H9 (cell line): ENCODE measurements at regions not wholly inside any gene's neighbourhood (a gene's known extent, or its start where the extent isn't known, plus 50 kb on each side); places are given as distances from the start of the nearest gene placed in this dataset.
A peak's percentile ranks its signal among the peaks of the same experiment; 100 is the strongest.

ENCODE experiments used
- DNase-seq: peaks from one replicate; pipeline ENCODE4 v3.0.0-alpha.2; 2017
- H2AFZ ChIP-seq: one replicate; pipeline ENCODE4 v1.6.1; 2013; ENCODE audit warnings: mild to moderate bottlenecking, low read length, control low read depth, moderate library complexity
- H2AK5ac ChIP-seq: 2 replicates; pipeline ENCODE4 v1.6.1; 2013; ENCODE audit warnings: low read length, control low read depth, mixed read lengths; ENCODE audit not compliant: insufficient read length
- H2BK120ac ChIP-seq: one replicate; pipeline ENCODE4 v1.6.1; 2013; ENCODE audit warnings: low read depth, mild to moderate bottlenecking, low read length, control low read depth, inconsistent platforms; ENCODE audit not compliant: poor library complexity, severe bottlenecking
- H2BK12ac ChIP-seq: 2 replicates; pipeline ENCODE4 v1.6.1; 2013; ENCODE audit warnings: low read length, control low read depth, mixed read lengths, low read depth; ENCODE audit not compliant: insufficient read length
- H2BK15ac ChIP-seq: 2 replicates; pipeline ENCODE4 v1.6.1; 2013; ENCODE audit warnings: low read depth, low read length, control low read depth
- H2BK20ac ChIP-seq: one replicate; pipeline ENCODE4 v1.6.1; 2013; ENCODE audit warnings: low read depth, mild to moderate bottlenecking, low read length, control low read depth, inconsistent platforms; ENCODE audit not compliant: poor library complexity, severe bottlenecking
- H2BK5ac ChIP-seq: 2 replicates; pipeline ENCODE4 v1.6.1; 2013; ENCODE audit warnings: low read length, control low read depth, mixed read lengths; ENCODE audit not compliant: insufficient read length
- H3K14ac ChIP-seq: 2 replicates; pipeline ENCODE4 v1.6.1; 2013; ENCODE audit warnings: low read length, control low read depth; ENCODE audit not compliant: insufficient read depth
- H3K18ac ChIP-seq: 2 replicates; pipeline ENCODE4 v1.6.1; 2013; ENCODE audit warnings: low read depth, mild to moderate bottlenecking, mixed read lengths, low read length, control low read depth; ENCODE audit not compliant: insufficient read length
- H3K23ac ChIP-seq: 2 replicates; pipeline ENCODE4 v1.6.1; 2013; ENCODE audit warnings: low read length, control low read depth, mixed read lengths, low read depth; ENCODE audit not compliant: insufficient read length
- H3K23me2 ChIP-seq: 2 replicates; pipeline ENCODE4 v1.6.1; 2013; ENCODE audit warnings: low read depth, mild to moderate bottlenecking, mixed read lengths, low read length, control low read depth; ENCODE audit not compliant: insufficient read length, poor library complexity, severe bottlenecking
- H3K27ac ChIP-seq: 2 replicates; pipeline ENCODE4 v1.5.1; 2013; ENCODE audit warnings: low read length, control low read depth, mixed read lengths, low read depth; ENCODE audit not compliant: insufficient read length
- H3K27me3 ChIP-seq: 2 replicates; pipeline ENCODE4 v1.6.1; 2013; ENCODE audit warnings: low read length, control low read depth, inconsistent platforms; ENCODE audit not compliant: insufficient read depth
- H3K4ac ChIP-seq: 2 replicates; pipeline ENCODE4 v1.6.1; 2013; ENCODE audit warnings: low read depth, mild to moderate bottlenecking, control low read depth, inconsistent platforms, low read length, moderate library complexity
- H3K4me1 ChIP-seq: 2 replicates; pipeline ENCODE4 v1.6.1; 2013; ENCODE audit warnings: low read length, control low read depth, inconsistent platforms; ENCODE audit not compliant: insufficient read depth
- H3K4me2 ChIP-seq: 2 replicates; pipeline ENCODE4 v1.6.1; 2013; ENCODE audit warnings: low read length, control low read depth, mixed read lengths; ENCODE audit not compliant: insufficient read length, insufficient read depth
- H3K56ac ChIP-seq: 2 replicates; pipeline ENCODE4 v1.6.1; 2013; ENCODE audit warnings: low read depth, mild to moderate bottlenecking, mixed read lengths, low read length, control low read depth; ENCODE audit not compliant: insufficient read length
- H3K79me1 ChIP-seq: 2 replicates; pipeline ENCODE4 v1.6.1; 2013; ENCODE audit warnings: low read depth, mild to moderate bottlenecking, moderate library complexity, low read length, control low read depth, inconsistent platforms; ENCODE audit not compliant: insufficient read depth, poor library complexity, severe bottlenecking
- H3K79me2 ChIP-seq: 2 replicates; pipeline ENCODE4 v1.6.1; 2013; ENCODE audit warnings: low read length, control low read depth, inconsistent platforms; ENCODE audit not compliant: insufficient read depth
- H3K9ac ChIP-seq: 2 replicates; pipeline ENCODE4 v1.6.1; 2013; ENCODE audit warnings: low read length, control low read depth, mixed read lengths; ENCODE audit not compliant: insufficient read length; ENCODE audit errors: extremely low read depth
- H3K9me3 ChIP-seq: one replicate; pipeline ENCODE4 v1.6.1; 2013; ENCODE audit warnings: low read depth, low read length, inconsistent platforms; ENCODE audit not compliant: control insufficient read depth
- H3T11ph ChIP-seq: one replicate; pipeline ENCODE4 v1.6.1; 2013; ENCODE audit warnings: mild to moderate bottlenecking, low read length, control low read depth, inconsistent platforms
- H4K20me1 ChIP-seq: one replicate; pipeline ENCODE4 v1.6.1; 2013; ENCODE audit not compliant: control insufficient read depth, insufficient read length, insufficient read depth
- H4K5ac ChIP-seq: 2 replicates; pipeline ENCODE4 v1.6.1; 2013; ENCODE audit warnings: low read depth, mild to moderate bottlenecking, mixed read lengths, low read length, control low read depth; ENCODE audit not compliant: insufficient read length
- H4K8ac ChIP-seq: replicated peaks from 2 replicates; pipeline ENCODE4 v1.6.1; 2013; ENCODE audit warnings: low read length, control low read depth, mixed read lengths, low read depth; ENCODE audit not compliant: insufficient read length
- H4K91ac ChIP-seq: 2 replicates; pipeline ENCODE4 v1.6.1; 2013; ENCODE audit warnings: low read depth, mild to moderate bottlenecking, moderate library complexity, mixed read lengths, low read length, control low read depth; ENCODE audit not compliant: insufficient read length
- H3K27ac Mint-ChIP-seq, 3 experiments: 2 replicates in 2 of 3; 3 replicates in 1 of 3; pipeline ENCODE4 v1.8.0; 2020 to 2021; ENCODE audit warnings: mixed read lengths in 3 of 3, mild to moderate bottlenecking in 1 of 3, moderate library complexity in 1 of 3
- H3K27me3 Mint-ChIP-seq: 2 replicates; pipeline ENCODE4 v1.8.0; 2021; ENCODE audit warnings: low read depth, mild to moderate bottlenecking, moderate library complexity, mixed read lengths
- H3K36me3 Mint-ChIP-seq, 3 experiments: 2 replicates in 2 of 3; 3 replicates in 1 of 3; pipeline ENCODE4 v1.8.0; 2020 to 2021; ENCODE audit warnings: low read depth in 3 of 3, mixed read lengths in 3 of 3; ENCODE audit not compliant: insufficient read depth in 1 of 3
- H3K4me1 Mint-ChIP-seq, 2 experiments: 2 replicates each; pipeline ENCODE4 v1.8.0; 2020; ENCODE audit warnings: mixed read lengths in 2 of 2
- H3K4me3 Mint-ChIP-seq, 2 experiments: 2 replicates in 1 of 2; 3 replicates in 1 of 2; pipeline ENCODE4 v1.8.0; 2020 to 2021; ENCODE audit warnings: mild to moderate bottlenecking in 2 of 2, mixed read lengths in 2 of 2, moderate library complexity in 1 of 2
- H3K9me3 Mint-ChIP-seq, 2 experiments: 2 replicates in 1 of 2; 3 replicates in 1 of 2; pipeline ENCODE4 v1.8.0; 2020; ENCODE audit warnings: mild to moderate bottlenecking in 2 of 2, mixed read lengths in 2 of 2, moderate library complexity in 1 of 2
- WGBS: extraction: QIAGEN DNeasy Blood & Tissue Kit; methylation state at CpG from one replicate; pipeline ENCODE4 v1.1.7; 2013; ENCODE audit warnings: missing lambda C conversion rate, low lambda C conversion rate, mixed read lengths; ENCODE audit not compliant: insufficient read length; ENCODE audit errors: extremely low coverage; 5-methylcytosine and 5-hydroxymethylcytosine counted together
- TF ChIP-seq, protein P1 (sequence below): fragments of 200-600 bp; sonication (generic); conservative IDR thresholded peaks from 3 replicates; pipeline ENCODE4 v1.8.0; 2021; ENCODE audit warnings: antibody characterized with exemption, mild to moderate bottlenecking

DNA sequence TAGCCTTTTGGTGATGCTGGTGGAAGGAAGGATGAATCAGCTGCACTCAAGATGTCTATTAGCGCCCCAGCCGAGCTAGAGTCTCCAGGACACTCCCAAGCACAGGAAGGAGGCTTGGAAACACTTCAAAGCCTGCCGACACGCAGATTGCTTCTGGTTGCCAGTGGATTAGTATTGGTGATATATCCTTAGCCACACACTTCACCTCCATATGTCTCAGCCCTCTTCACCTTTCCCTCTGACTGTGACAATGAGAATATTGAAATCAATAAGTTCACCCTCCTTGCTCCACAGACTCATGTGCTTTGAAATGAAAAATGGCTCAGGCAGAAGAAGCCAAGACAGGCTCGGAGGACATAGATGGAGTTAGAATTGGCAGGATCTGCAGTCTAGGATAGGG, 102.9 kb upstream of the LRRN1 start:
- H4K91ac ChIP-seq: no peak overlapping the region
- no peak overlapping the region for H3K9ac ChIP-seq
- no peak overlapping the region for H2BK20ac ChIP-seq
- Mint-ChIP-seq H3K27ac (peak overlapping the region in 1 of 3 experiments; percentile 5; a peak in 1 of 7 replicates), H3K9me3 (peaks cover 11 to 13% of the 10 kb centered on the region in 2 experiments), H3K36me3 (peaks cover 2 to 15% (median 7%) of the 10 kb centered on the region in 3 experiments; a peak in 5 of 7 replicates), H3K4me3 (no peak overlapping the region), H3K4me1 (peaks cover 8% of the 10 kb centered on the region in 2 experiments), H3K27me3 (no peaks in the 10 kb centered on the region; the same call in 1 of the 2 replicates)
- H4K5ac ChIP-seq: no peak overlapping the region
- H3K56ac ChIP-seq: no peak overlapping the region
- H3K79me2 ChIP-seq: no peaks in the 10 kb centered on the region
- H2BK5ac ChIP-seq: no peak overlapping the region
- H3K27ac ChIP-seq: no peak overlapping the region
- no peak overlapping the region for H2BK120ac ChIP-seq
- H3K9me3 ChIP-seq: no peaks in the 10 kb centered on the region
- H2AFZ ChIP-seq: no peak overlapping the region
- no peak overlapping the region for H3K23ac ChIP-seq
- H4K8ac ChIP-seq: no peak overlapping the region
- no peak overlapping the region for H3K18ac ChIP-seq
- no peaks in the 10 kb centered on the region for H3K27me3 ChIP-seq
- H3K4me2 ChIP-seq: no peak overlapping the region
- no peak overlapping the region for H2BK12ac ChIP-seq
- no peaks in the 10 kb centered on the region for H3K23me2 ChIP-seq
- WGBS: no CpG with 5 or more reads among the region's 5 CpGs
- no peaks in the 10 kb centered on the region for H3K79me1 ChIP-seq
- DNase-seq: no peak
- no peak overlapping the region for H3T11ph ChIP-seq
- no peaks in the 10 kb centered on the region; the same call in 1 of the 2 replicates for H3K4me1 ChIP-seq
- no peak overlapping the region for H3K4ac ChIP-seq
- no peak overlapping the region for H3K14ac ChIP-seq
- no peak overlapping the region for H2AK5ac ChIP-seq
- TF ChIP-seq, protein P1, sequence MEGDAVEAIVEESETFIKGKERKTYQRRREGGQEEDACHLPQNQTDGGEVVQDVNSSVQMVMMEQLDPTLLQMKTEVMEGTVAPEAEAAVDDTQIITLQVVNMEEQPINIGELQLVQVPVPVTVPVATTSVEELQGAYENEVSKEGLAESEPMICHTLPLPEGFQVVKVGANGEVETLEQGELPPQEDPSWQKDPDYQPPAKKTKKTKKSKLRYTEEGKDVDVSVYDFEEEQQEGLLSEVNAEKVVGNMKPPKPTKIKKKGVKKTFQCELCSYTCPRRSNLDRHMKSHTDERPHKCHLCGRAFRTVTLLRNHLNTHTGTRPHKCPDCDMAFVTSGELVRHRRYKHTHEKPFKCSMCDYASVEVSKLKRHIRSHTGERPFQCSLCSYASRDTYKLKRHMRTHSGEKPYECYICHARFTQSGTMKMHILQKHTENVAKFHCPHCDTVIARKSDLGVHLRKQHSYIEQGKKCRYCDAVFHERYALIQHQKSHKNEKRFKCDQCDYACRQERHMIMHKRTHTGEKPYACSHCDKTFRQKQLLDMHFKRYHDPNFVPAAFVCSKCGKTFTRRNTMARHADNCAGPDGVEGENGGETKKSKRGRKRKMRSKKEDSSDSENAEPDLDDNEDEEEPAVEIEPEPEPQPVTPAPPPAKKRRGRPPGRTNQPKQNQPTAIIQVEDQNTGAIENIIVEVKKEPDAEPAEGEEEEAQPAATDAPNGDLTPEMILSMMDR: no peak
- H2BK15ac ChIP-seq: no peak overlapping the region
- no peaks in the 10 kb centered on the region for H4K20me1 ChIP-seq
